Uterus (tissue), 2 donors: ENCODE measurements at regions not wholly inside any gene's neighbourhood (a gene's known extent, or its start where the extent isn't known, plus 50 kb on each side); places are given as distances from the start of the nearest gene placed in this dataset.

Experiments
- CTCF ChIP-seq, 4 experiments: fragments of 200-600 bp in 2 of 4; fragments of 450-650 bp in 2 of 4; sonication (generic) in 2 of 4; IDR thresholded peaks; one replicate each; pipeline ENCODE4 v1.5.1; 2016 to 2019; ENCODE audit warnings: antibody characterized with exemption in 4 of 4, mild to moderate bottlenecking in 2 of 4, moderate library complexity in 1 of 4
- POLR2A ChIP-seq, 2 donors: fragments of 450-650 bp; IDR thresholded peaks; one replicate each; pipeline ENCODE4 v1.6.1; 2016; ENCODE audit warnings: antibody characterized with exemption in 2 of 2, mild to moderate bottlenecking in 1 of 2, moderate library complexity in 1 of 2

- TF ChIP-seq CTCF (IDR thresholded peaks at IDR 0.05), result no peak
- no peak for TF ChIP-seq POLR2A (IDR thresholded peaks at IDR 0.05)
Observed at GRCh38 chr11:122050021-122050690, 65.9 kb downstream of the BLID start.
